Lung (tissue), 11 donors: ENCODE measurements at regions not wholly inside any gene's neighbourhood (a gene's known extent, or its start where the extent isn't known, plus 50 kb on each side); places are given as distances from the start of the nearest gene placed in this dataset.
A peak's percentile ranks its signal among the peaks of the same experiment; 100 is the strongest.

Experiments
- ATAC-seq: fragments of 200-7000 bp; cut with Tn5 transposase; one replicate; pipeline ENCODE4 v1.9.1; 2020; ENCODE audit warnings: moderate number of reproducible peaks; ENCODE audit not compliant: insufficient read depth, low FRiP score
- DNase-seq, 3 donors: peaks; one replicate each; pipeline ENCODE4 v3.0.0-alpha.2; 2013 to 2017
- H3K27ac ChIP-seq, 2 donors: one replicate each; pipeline ENCODE4 v1.5.1; 2013; ENCODE audit warnings: mild to moderate bottlenecking in 2 of 2, moderate library complexity in 2 of 2, control low read depth in 1 of 2, inconsistent platforms in 1 of 2, low read depth in 1 of 2, low read length in 1 of 2
- H3K27me3 ChIP-seq, 3 donors: one replicate each; pipeline ENCODE4 v1.5.1; 2013; ENCODE audit warnings: low read length in 2 of 3; ENCODE audit not compliant: control insufficient read depth in 3 of 3, insufficient read depth in 3 of 3
- H3K36me3 ChIP-seq, 4 donors: one replicate each; pipeline ENCODE4 v1.5.1; 2013; ENCODE audit warnings: low read length in 4 of 4, mild to moderate bottlenecking in 1 of 4, moderate library complexity in 1 of 4; ENCODE audit not compliant: control insufficient read depth in 4 of 4, insufficient read depth in 4 of 4
- H3K4me1 ChIP-seq, 5 donors: one replicate each; pipeline ENCODE4 v1.5.1; 2013; ENCODE audit warnings: low read length in 5 of 5, mild to moderate bottlenecking in 2 of 5, moderate library complexity in 1 of 5; ENCODE audit not compliant: control insufficient read depth in 5 of 5, insufficient read depth in 5 of 5
- H3K4me3 ChIP-seq: one replicate; pipeline ENCODE4 v1.5.1; 2013; ENCODE audit warnings: mild to moderate bottlenecking, control low read depth, moderate library complexity
- H3K9ac ChIP-seq, 2 donors: one replicate each; pipeline ENCODE4 v1.5.1; 2013; ENCODE audit warnings: low read length in 2 of 2, control low read depth in 1 of 2; ENCODE audit not compliant: insufficient read depth in 1 of 2
- H3K9me3 ChIP-seq, 4 donors: one replicate each; pipeline ENCODE4 v1.5.1; 2013; ENCODE audit warnings: low read length in 3 of 4, mild to moderate bottlenecking in 1 of 4, moderate library complexity in 1 of 4; ENCODE audit not compliant: control insufficient read depth in 4 of 4, insufficient read depth in 3 of 4
- CTCF ChIP-seq: IDR thresholded peaks from 2 replicates; pipeline ENCODE4 v1.5.1; 2012; ENCODE audit warnings: mild to moderate bottlenecking; ENCODE audit errors: control extremely low read depth, extremely low read depth
- whole genome bisulfite sequencing, 2 donors: extraction: QIAGEN DNeasy Blood & Tissue Kit; methylation state at CpG; one replicate each; pipeline ENCODE4 v1.1.7; 2013; 5-methylcytosine and 5-hydroxymethylcytosine counted together
- donor health status: control.
- donor health status: control.
- donor health status: Bipolar disorder and iron deficiency.
- donor health status: healthy.
- donor health status: DM: yes; HTN: yes; CAD: no.

- no peak overlapping the region for H3K4me3 ChIP-seq
- WGBS, 2 donors: 89 to 93% methylated on average over 8 of the region's 8 CpGs
- no peak overlapping the region for H3K9ac ChIP-seq
- no peak for TF ChIP-seq CTCF
- no peaks in the 10 kb centered on the region for H3K36me3 ChIP-seq
- H3K27me3 ChIP-seq: no peaks in the 10 kb centered on the region
- ATAC-seq (no peak), DNase-seq (no peak)
- no peaks in the 10 kb centered on the region for H3K9me3 ChIP-seq
- H3K4me1 ChIP-seq: peaks cover 0 to 22% (median 0%) of the 10 kb centered on the region in 5 donors
- no peak overlapping the region for H3K27ac ChIP-seq
These were observed 68.2 kb upstream of the FUCA2 start for GRCh38 chr6:143579703-143580102.

- no peak overlapping the region for H3K9ac ChIP-seq
- peaks cover 0 to 11% (median 0%) of the 10 kb centered on the region in 5 donors for H3K4me1 ChIP-seq
- 29 to 38% methylated on average over 2 of the region's 2 CpGs for WGBS, 2 donors
- H3K9me3 ChIP-seq: no peaks in the 10 kb centered on the region
- no peaks in the 10 kb centered on the region for H3K36me3 ChIP-seq
- ATAC-seq: no peak
- H3K27me3 ChIP-seq: no peaks in the 10 kb centered on the region
- H3K27ac ChIP-seq: no peak overlapping the region
- TF ChIP-seq CTCF: no peak
- no peak overlapping the region for H3K4me3 ChIP-seq
- no peak for DNase-seq
These were observed 66.5 kb upstream of the FUCA2 start for GRCh38 chr6:143578054-143578453.

GRCh38 chr6:143575901-143576426, 64.4 kb upstream of the FUCA2 start:
- TF ChIP-seq CTCF: no peak
- no peak overlapping the region for H3K9ac ChIP-seq
- 88 to 90% methylated on average over 6 of the region's 6 CpGs for WGBS, 2 donors
- H3K36me3 ChIP-seq: no peaks in the 10 kb centered on the region
- H3K4me3 ChIP-seq: no peak overlapping the region
- DNase-seq (peak in 1 of 3 donors; percentile 18), ATAC-seq (no peak)
- no peaks in the 10 kb centered on the region for H3K9me3 ChIP-seq
- no peak overlapping the region for H3K27ac ChIP-seq
- H3K4me1 ChIP-seq: peaks cover 0 to 8% (median 0%) of the 10 kb centered on the region in 5 donors
- no peaks in the 10 kb centered on the region for H3K27me3 ChIP-seq

GRCh38 chr6:143575440-143575839, 63.9 kb upstream of the FUCA2 start:
- no peaks in the 10 kb centered on the region for H3K9me3 ChIP-seq
- peak; percentile 76 to 92 (median 90) for DNase-seq
- peak; percentile 87 for TF ChIP-seq CTCF
- peaks cover 0 to 8% (median 0%) of the 10 kb centered on the region in 5 donors for H3K4me1 ChIP-seq
- H3K36me3 ChIP-seq: no peaks in the 10 kb centered on the region
- WGBS, 2 donors: 2 to 4% methylated on average over 5 of the region's 5 CpGs
- no peak overlapping the region for H3K4me3 ChIP-seq
- no peak overlapping the region for H3K9ac ChIP-seq
- H3K27ac ChIP-seq: no peak overlapping the region
- no peaks in the 10 kb centered on the region for H3K27me3 ChIP-seq
- ATAC-seq: peak; percentile 95
